ENCODE measurements at regions not wholly inside any gene's neighbourhood (a gene's known extent, or its start where the extent isn't known, plus 50 kb on each side); places are given as distances from the start of the nearest gene placed in this dataset.

DNA sequence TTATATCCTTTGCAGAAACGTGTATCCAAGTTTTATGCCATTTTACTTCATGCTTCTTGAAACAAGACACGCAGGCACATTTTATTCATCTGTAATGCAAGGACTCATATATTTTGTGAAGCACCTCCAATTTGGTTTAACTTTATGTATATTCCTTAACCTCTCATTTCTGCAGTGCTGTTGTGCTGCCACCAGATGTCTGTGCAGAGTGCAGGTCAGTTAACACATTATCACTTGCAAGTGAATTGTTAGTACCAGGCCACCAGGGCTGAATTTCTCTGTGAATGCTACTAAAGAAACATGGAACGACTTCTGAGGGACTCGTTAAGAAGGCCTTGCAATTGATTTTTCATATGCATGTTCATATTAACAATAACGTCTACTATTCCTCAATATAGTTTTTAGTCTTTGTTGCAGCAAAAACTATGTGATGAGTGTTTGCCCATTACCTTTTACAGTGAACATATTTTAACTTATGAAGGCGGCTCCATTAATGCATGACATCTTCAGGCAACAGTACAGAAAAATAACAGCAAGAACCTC lies 770.3 kb downstream of the NLGN4X start:
- TF ChIP-seq, protein P1, sequence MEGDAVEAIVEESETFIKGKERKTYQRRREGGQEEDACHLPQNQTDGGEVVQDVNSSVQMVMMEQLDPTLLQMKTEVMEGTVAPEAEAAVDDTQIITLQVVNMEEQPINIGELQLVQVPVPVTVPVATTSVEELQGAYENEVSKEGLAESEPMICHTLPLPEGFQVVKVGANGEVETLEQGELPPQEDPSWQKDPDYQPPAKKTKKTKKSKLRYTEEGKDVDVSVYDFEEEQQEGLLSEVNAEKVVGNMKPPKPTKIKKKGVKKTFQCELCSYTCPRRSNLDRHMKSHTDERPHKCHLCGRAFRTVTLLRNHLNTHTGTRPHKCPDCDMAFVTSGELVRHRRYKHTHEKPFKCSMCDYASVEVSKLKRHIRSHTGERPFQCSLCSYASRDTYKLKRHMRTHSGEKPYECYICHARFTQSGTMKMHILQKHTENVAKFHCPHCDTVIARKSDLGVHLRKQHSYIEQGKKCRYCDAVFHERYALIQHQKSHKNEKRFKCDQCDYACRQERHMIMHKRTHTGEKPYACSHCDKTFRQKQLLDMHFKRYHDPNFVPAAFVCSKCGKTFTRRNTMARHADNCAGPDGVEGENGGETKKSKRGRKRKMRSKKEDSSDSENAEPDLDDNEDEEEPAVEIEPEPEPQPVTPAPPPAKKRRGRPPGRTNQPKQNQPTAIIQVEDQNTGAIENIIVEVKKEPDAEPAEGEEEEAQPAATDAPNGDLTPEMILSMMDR (optimal IDR thresholded peaks at IDR 0.05 in 1 of 3, IDR thresholded peaks at IDR 0.05 in 1 of 3, conservative IDR thresholded peaks at IDR 0.05 in 1 of 3; ENCODE audit: extremely low read depth in 1 of 3, insufficient read depth in 2 of 3, low read length in 3 of 3), result no peak
- TF ChIP-seq EZH2 (IDR thresholded peaks at IDR 0.05; ENCODE audit: low read length), result no peak
